GM19239 (cell line): ENCODE measurements at regions not wholly inside any gene's neighbourhood (a gene's known extent, or its start where the extent isn't known, plus 50 kb on each side); places are given as distances from the start of the nearest gene placed in this dataset.
"Not testable (repeated sequence)": the region's sequence is repeated elsewhere in the genome, so short reads cannot be mapped to it uniquely, and the experiment has no call there.

Experiments used
- DNase-seq: peaks from one replicate; pipeline ENCODE4 v3.0.0; 2011; ENCODE audit warnings: low spot score; ENCODE audit not compliant: insufficient read length
- FAIRE-seq: peaks from 2 replicates; lab custom pipeline; 2011; peaks lifted over from hg19 to GRCh38; lab: Jason Lieb, UNC

DNA sequence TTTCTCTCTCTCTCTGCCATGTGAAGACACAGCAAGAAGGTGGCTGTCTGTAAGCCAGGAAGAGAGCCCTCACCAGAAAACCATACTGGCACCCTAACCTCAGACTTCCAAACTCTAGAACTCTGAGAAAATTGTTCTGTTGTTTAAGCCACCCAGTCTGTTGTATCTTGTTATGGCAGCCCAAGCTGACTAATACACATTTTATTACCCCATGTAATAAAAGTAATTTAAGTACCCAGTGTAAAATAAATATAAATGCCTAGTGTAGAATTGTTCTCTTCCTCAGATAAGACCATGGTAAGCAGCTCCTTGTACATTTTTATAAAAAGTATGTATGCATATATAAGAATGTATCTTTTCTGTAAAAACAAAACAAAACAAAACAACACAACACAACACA lies 119.7 kb downstream of the DTL start:
- DNase-seq (no peak), FAIRE-seq (no peak)

- DNase-seq (no peak), FAIRE-seq (no peak)
These were observed 121.7 kb downstream of the DTL start for GRCh38 chr1:212157252-212157651.

DNA sequence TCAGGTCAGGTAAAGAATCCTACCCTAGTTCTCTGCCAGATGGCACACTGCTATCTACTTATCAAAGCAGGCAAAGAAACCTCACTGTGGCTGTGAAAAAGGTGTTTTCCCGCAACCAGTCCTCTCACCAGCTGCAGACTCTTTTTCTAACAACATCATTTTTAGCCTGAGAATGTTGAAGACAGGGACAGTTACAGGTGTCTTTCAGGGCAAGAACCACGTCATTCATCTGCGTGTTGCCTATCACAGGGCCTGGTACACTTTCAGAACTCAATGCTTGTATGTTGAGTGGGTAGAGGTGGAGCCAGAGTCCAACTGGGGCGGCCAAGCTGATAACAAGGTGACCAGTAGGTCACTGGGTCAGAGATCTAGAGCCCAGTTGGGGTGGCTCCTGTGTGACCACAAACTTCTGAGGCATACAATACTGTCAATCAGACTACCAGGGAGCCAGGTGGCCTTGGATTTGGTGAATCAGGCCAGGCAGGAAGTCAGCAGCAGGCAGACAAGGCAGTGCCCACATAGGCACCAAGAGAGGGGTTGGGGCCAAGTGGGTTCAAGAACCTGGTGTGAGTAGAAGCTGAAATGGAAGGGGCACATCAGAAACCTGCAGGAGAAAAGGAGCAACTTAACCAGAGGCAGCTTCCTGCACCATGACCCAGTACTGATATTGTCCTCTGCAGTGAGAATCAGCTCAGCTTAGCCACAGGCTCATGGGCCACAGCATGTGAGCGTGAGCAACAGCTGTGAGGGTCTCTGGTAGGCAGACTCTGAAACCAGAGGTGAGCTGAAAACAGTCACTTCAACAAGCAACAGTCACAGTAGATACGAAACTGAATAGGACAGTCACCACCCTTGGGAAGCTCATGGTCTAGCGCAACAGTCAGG lies 123.6 kb downstream of the DTL start:
- FAIRE-seq (no peak), DNase-seq (no peak)

DNA sequence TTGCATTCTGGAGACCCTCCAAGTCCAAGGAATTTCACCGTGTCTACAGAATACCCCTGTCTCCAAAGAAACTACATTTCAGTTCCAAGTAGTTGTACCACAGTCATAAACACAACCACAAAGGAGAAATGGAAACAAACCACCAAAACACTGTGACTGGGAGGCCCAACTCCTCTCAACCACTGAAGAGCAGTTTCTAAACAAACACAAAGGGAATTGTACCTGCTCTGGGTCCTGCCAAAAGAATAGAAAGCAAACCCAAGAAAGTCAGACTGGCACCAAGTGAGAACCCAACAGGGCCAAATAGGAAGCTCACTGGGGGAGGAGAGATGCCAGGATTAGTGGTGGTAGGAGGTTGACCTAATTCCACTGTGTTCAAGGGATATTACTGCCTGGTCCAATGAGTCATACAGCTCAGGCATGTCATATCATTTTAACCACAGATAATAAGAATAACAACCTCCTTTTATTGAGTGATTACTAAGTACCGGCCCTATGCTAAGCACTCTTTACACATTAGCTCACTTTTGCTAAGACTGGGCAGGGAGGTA lies 123.9 kb upstream of the PPP2R5A start:
- DNase-seq (no peak), FAIRE-seq (peak; percentile 48)

GRCh38 chr1:212162635-212163034 lies 122.6 kb upstream of the PPP2R5A start:
- DNase-seq (peak; percentile 30), FAIRE-seq (peak; percentile 97)

GRCh38 chr1:212164095-212164872 lies 120.9 kb upstream of the PPP2R5A start:
- FAIRE-seq (no peak), DNase-seq (no peak)

DNA sequence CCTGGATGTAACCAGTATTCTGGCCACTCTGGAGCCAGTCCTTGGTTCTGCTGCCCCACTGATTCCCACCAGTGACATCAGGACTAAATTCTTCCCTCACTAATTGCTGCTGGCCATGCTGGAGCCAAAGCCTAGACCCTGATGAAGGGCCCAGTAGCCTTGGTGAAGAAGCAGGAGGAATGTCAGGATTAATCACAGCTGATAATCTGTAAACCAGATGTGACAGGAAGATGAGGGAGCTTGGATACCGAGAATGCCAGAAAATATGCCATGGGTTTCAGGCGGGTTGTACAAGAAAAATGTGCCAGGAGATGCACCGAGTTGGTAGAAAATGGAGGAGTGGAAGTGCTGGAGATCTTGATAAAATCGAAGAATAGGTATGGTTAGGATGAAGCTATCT lies 119.0 kb upstream of the PPP2R5A start:
- no peak for FAIRE-seq
- DNase-seq: no peak

- DNase-seq: no peak
- FAIRE-seq: no peak
These were observed 118.6 kb upstream of the PPP2R5A start for GRCh38 chr1:212166644-212167043.

DNA sequence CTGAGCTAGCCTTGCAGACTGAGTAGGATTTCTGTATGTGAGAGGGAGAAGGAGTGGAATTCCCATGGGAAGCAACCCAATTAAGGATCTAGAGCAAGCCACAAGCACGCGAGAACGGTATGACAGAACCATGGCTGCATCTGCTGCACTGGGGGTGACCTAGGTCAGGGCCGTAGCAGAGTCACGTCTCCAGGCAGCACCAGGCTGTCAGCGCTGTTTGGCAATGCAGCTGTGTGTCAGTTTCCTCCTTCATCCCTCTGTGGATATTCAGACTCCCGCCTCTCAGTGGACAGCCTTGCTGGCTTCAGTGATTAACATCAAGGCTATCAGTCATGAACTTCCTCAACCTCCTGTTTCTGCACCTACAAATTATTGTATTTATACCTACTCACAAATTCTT lies 118.1 kb upstream of the PPP2R5A start:
- no peak for FAIRE-seq
- DNase-seq: no peak

- DNase-seq (no peak), FAIRE-seq (no peak)
These were observed 111.6 kb upstream of the PPP2R5A start for GRCh38 chr1:212173567-212173966.

DNA sequence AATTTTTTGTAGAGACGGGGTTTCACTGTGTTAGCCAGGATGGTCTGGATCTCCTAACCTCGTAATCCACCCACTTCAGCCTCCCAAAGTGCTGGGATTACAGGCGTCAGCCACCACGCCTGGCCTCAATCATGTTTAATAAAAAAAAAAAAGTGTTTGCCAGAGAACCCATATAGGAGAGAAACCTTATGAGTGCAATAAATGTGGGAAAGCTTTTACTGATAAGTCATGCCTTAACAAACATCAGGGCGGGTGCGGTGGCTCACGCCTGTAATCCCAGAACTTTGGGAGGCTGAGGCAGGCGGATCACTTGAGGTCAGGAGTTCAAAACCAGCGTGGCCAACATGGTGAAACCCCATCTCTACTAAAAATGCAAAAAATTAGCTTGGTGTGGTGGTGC lies 110.9 kb upstream of the PPP2R5A start:
- DNase-seq, FAIRE-seq: not testable (repeated sequence)

DNA sequence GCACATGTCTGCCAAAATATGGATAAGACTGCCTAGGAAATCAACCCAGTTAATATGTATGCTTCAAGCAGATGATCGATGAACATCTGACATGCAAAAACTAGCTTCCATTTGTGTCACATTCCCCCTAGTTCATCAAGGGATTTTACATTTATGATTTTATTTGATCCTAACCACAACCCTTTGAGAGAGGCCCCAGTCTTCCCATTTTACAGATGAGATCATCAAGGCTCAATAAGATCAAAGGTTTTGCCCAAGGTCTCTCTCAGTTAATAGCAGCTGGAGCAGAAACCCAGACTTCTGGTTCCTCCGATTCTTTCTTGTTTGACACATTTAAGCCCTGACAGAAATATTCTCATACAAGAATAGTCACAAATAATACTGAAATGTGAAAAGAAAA lies 107.7 kb upstream of the PPP2R5A start:
- DNase-seq (no peak), FAIRE-seq (no peak)

DNA sequence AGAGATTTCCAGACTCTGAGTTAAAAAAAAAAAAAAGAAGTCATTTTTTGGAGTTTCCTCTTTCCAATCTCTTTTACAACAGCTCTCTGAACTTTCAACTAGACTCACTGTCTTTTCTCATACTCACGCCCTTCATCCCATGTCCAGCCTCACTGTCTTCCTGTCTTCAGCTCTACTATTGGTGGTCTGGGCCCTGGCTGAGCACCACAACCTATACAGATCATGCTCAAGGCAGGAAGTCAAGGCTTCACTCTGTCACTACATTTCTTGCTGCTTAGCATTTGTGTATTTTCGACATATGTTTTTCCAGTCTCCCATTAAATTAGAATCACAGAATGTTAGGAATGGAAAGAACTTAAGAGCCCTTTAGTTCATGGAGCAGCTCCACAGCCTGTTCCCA lies 106.4 kb upstream of the PPP2R5A start:
- DNase-seq (no peak), FAIRE-seq (no peak)

DNA sequence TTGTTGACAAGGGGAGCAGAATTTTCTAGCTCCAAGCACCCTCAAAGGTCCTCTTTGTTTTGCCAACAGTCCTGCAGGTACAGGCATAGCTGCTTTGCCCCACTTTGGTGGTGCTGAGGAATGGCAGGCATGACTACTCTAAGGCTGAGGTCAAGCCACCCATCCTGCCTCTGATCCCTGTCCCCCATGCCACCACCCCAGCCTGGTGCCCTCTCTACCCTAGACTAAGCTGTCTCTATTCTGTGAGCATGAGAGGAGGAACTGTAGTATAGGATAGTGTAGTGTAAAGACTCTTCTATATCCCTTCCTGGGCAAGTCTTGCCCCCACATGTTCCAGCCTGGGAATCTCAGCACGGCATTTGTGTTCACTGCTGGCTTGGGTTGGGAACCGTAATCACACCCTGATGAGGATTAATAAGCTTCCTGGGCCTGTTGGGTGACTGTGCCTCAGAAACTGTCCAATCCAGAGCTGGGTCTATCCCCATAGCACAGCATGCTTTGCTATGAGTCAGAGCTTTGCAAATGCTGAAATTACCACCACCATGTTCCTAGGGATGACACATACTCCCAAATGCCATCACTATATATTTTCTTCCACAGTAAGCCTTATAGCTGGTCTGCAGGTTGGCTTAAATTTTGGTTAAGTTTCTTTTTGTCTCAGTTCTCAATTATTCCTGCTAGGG lies 105.7 kb upstream of the PPP2R5A start:
- FAIRE-seq (no peak), DNase-seq (no peak)

- DNase-seq (no peak), FAIRE-seq (no peak)
These were observed 104.0 kb upstream of the PPP2R5A start for GRCh38 chr1:212181015-212181882.

- DNase-seq: no peak
- FAIRE-seq: no peak
These were observed 103.0 kb upstream of the PPP2R5A start for GRCh38 chr1:212182171-212182570.

DNA sequence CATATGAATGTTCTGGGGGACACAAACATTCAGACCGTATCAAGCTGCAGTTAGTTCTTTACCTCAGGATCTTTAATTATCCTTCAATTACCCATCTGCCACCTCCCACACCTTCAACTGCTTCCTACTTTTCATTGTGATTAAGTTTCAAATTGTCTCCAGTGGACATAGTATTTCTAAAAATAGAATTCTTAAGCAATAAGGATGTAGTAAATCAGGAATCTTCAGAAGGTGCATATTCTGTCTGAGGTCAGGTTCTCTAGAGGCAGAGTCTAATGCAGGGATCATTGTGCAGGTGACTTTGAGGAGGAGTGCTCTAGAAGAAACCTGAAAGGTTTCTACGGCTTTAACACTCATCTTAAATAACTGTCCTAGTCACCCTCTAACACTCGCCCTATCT lies 102.6 kb upstream of the PPP2R5A start:
- FAIRE-seq: no peak

GRCh38 chr1:212186427-212187207 lies 98.6 kb upstream of the PPP2R5A start:
- peak; percentile 99 for FAIRE-seq
- DNase-seq: peak; percentile 73

More for the DNA sequence above, 102.6 kb upstream of the PPP2R5A start:
- no peak for DNase-seq
